A172 (cell line): ENCODE measurements at regions not wholly inside any gene's neighbourhood (a gene's known extent, or its start where the extent isn't known, plus 50 kb on each side); places are given as distances from the start of the nearest gene placed in this dataset.
A peak's percentile ranks its signal among the peaks of the same experiment; 100 is the strongest.
"Not testable (repeated sequence)": the region's sequence is repeated elsewhere in the genome, so short reads cannot be mapped to it uniquely, and the experiment has no call there.

ENCODE experiments used
- DNase-seq: peaks from one replicate; pipeline ENCODE4 v3.0.0-alpha.2; 2015; ENCODE audit warnings: low spot score

DNA sequence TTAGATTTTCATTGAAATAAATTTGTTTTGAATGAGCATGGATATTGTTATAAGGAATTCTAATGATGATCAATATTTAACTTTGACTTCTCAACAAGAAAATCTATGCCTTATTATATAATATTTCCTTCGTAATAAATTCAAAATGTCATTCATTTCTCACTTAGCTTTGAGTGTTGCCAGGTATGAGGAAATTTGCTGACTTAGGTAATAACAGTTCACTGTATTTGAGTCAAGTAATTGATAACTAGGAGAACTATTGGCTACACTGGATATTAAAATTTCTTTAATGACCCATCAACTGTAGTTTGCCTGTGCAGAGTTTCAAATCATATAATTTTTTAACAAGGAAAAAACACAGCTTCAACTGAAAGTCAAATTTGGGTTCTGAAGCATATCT, 746.6 kb downstream of the SLITRK5 start:
- no peak for DNase-seq

GRCh38 chr13:88424463-88424862, 753.3 kb downstream of the SLITRK5 start:
- DNase-seq, result no peak

DNA sequence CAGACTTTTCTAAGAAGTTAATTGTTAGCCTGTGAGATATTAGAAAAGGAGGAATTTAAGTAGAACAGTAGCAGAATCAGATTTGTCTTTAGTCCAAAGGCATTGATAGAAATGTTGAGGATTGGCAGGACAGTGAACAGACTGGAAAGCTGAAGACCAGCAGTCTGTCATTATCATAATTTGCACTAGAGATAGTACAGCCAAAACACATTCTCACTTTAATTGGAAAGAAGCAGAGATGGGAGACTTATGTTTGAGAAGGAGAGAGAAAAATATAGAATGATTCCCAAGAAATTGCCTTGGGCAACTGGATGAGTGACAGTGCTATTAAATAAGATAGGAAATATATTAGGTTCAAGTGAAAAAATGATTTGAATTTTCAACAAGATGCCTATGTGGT, 755.5 kb downstream of the SLITRK5 start:
- DNase-seq, result no peak

- no peak for DNase-seq
Observed at GRCh38 chr13:88429862-88430261, 758.7 kb downstream of the SLITRK5 start.

DNA sequence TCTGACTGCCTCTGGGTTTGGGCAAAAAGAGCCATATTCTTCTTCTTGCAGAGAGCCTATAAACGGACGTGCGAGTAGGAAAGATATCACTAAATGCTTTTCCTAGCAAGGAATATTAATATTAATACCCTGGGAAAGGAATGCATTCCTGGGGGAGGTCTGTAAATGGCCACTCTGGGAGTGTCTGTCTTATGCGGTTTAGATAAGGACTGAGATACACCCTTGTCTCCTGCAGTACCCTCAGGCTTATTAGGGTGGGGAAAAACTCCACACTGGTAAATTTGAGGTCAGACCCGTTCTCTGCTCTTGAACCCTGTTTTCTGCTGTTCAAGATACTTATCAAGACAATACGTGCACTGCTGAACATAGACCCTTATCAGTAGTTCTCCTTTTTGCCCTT, 763.8 kb downstream of the SLITRK5 start:
- DNase-seq, result no peak

DNA sequence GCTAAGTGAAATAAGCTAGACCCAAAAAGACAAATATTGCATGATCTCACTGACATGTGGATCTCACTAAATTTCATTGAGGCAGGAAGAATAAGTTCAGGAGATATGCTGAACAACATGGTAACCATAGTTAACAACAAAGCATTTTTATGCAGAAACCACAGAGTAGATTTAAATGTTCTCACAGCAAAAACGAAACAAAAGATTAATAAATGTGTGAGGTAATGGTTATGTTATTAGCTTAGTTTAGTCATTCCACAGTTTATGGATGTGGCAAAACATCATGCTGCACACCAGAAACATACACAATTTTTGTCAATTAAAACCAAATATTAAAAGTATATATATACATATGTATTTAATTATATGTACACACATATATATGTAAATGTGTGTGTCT, 765.8 kb downstream of the SLITRK5 start:
- no peak for DNase-seq

GRCh38 chr13:88450515-88450914, 779.3 kb downstream of the SLITRK5 start:
- no peak for DNase-seq

DNA sequence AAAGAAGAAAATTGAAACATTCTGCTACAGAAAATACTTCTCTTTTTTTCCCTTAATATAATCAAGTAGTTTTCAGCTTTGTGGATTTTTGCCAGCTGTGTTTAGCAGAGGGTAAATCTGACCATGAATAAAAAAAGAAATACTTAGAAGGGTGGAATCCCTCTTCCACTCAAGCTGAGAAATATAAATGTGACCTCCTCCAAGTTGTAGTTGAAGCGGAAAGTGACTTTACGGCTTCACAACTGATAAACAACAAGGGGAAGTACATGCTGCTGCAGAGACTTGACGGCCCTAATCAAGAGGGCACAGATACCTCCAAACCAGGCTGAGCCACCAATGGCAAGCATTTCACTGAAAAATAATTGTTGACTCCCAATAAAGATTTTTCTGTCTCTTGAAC, 785.0 kb downstream of the SLITRK5 start:
- DNase-seq, result no peak

DNA sequence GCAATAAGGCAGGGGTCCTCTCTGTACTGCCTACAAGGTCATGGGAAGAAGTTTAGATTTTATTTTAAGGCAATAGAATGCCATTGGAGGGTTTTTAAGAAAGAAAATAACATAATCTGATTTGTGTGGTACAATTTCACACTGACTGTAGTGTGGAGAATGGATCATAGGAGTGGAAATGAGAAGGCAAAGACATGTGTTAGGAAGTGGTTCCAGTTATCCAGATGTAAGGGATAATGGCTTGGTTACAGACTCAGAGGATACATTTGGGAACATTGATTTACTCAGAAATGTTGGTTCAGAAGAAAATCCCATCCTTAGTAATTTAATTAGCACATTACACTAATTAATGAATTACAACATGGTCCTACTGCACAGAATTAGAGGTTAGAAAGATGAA, 788.2 kb downstream of the SLITRK5 start:
- DNase-seq, result no peak

DNA sequence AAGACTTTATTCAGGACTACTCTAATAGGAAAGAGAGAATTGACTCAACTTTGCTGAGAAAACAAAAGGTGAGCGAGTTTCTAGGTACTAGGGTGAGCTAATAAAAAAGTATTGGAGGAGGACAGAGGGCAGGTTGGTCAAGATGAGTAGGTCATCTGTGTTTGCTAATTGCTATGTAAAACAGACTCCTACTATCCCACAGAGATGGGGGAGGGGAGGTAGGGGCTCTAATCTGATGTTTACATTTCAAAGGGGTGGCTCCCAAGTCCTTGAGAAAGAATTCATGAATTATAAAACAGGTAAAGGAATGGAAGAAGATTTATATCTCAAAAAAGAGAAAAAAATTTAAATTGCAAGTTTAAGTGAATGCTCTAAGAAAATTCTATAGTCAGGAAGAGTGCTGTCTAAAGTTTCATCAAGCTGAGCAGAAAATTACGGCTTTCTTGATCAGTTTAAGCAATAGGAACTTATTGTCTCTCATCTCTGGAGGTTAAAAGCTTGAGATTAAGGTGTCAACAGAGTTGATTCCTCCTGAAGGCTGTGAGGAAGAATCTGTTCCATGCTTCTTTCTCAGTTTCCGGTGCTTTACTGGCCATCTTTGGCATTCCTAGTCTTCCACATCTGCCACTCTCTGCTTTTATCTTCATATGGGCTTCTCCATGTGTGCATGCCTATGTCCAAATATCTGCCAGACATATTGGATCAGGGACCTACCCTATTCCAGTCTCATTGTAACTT, 790.3 kb downstream of the SLITRK5 start:
- no peak for DNase-seq

- no peak for DNase-seq
Observed at GRCh38 chr13:88464851-88465250, 793.7 kb downstream of the SLITRK5 start.

GRCh38 chr13:88472316-88472715, 801.1 kb downstream of the SLITRK5 start:
- DNase-seq, result no peak

GRCh38 chr13:88483202-88483601, 812.0 kb downstream of the SLITRK5 start:
- no peak for DNase-seq

- DNase-seq, result no peak
Observed at GRCh38 chr13:88507909-88508308, 836.7 kb downstream of the SLITRK5 start.

- DNase-seq, result not testable (repeated sequence)
Observed at GRCh38 chr13:88512993-88513392, 841.8 kb downstream of the SLITRK5 start.

GRCh38 chr13:88526186-88526852, 855.1 kb downstream of the SLITRK5 start:
- DNase-seq, result no peak

- no peak for DNase-seq
Observed at GRCh38 chr13:88526853-88527215, 855.7 kb downstream of the SLITRK5 start.

DNA sequence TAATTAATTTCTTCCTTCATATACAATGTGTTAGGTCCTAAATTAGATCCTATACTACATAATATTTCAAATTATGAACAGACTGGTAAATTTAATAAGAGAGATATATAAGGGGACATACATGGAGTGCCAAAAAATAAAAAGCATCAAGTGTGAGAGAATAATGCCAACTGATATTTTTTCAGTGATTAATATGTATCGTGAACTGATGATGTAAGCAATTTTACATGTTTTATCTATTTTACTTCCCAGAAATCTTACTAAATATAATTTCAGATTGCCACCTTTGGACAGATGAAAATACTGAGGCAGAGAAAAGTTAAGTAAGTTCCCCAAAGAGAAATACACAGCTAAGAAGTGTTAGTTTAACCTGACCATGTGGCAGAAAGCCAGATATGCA, 870.8 kb downstream of the SLITRK5 start:
- DNase-seq, result no peak

DNA sequence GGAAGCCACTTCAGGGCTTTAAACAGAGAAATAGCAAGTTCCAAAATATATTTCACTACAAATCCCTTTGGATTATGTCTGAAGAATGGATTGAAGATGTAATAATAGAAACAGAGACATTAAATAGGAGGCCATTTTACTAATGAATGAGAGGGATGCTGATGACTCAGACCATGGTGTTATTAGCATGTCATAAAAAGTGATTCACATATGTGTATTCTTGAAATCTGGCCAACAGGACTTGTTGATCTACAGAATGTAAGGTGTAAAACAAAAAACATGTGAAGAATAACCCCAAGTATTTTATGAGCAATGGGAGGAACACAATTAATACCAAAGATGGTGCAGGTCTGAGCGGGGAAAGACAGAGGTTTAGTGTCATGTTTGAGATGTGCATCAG, 873.7 kb downstream of the SLITRK5 start:
- DNase-seq, result no peak

- peak; percentile 4 for DNase-seq
Observed at GRCh38 chr13:88552966-88553365, 881.8 kb downstream of the SLITRK5 start.

- DNase-seq, result no peak
Observed at GRCh38 chr13:88565566-88565965, 894.4 kb downstream of the SLITRK5 start.

DNA sequence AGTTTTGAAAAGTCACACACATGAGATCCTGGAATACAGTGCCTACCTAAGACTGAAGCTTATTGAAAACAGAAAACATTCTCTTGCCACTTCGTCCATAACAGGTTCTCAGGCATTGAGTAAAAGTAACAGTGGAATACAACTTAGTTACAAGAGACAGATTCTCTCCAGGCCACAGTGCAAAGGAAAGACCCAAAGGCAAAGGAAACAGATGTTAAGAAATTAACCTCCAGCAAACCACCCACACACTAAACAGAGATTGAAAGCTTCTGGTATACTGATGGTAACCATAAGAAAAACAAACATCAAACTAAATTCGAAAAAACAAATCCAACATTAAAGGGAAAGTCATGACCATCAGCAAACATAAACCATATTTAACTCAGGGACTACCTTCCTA, 914.7 kb downstream of the SLITRK5 start:
- DNase-seq, result no peak

- no peak for DNase-seq
Observed at GRCh38 chr13:88586263-88586662, 915.1 kb downstream of the SLITRK5 start.

DNA sequence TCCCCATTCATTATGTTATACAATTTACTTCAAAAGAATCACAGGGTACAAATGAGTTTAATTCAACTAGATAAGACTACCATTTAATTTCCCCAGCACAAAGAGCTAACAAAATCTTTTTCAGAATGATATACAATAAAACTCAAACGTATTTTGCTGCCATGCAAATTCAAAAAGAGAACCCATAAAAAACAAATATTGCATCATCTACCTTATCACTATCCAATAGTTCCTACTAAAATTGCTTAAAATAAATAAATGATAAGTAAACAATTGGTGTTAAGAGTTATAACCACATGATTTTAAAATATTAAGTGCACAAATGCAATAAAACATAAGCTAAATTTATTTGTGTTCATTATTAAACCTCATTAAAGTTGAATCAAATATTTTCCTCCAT, 919.4 kb downstream of the SLITRK5 start:
- DNase-seq, result no peak
